Liver (tissue), 3 donors: ENCODE measurements at regions not wholly inside any gene's neighbourhood (a gene's known extent, or its start where the extent isn't known, plus 50 kb on each side); places are given as distances from the start of the nearest gene placed in this dataset.

Experiments used
- EGR1 ChIP-seq, 2 donors: IDR thresholded peaks; 2 replicates each; pipeline ENCODE4 v1.6.1; 2016 to 2018; ENCODE audit warnings: antibody characterized with exemption in 2 of 2, low read depth in 2 of 2
- GABPA ChIP-seq, 2 donors: IDR thresholded peaks in 1 of 2; conservative IDR thresholded peaks in 1 of 2; 2 replicates each; pipeline ENCODE4 v1.6.1; 2016; ENCODE audit warnings: antibody characterized with exemption in 2 of 2, mild to moderate bottlenecking in 1 of 2, moderate library complexity in 1 of 2
- JUND ChIP-seq, 2 donors: IDR thresholded peaks; 2 replicates each; pipeline ENCODE4 v1.6.1; 2016; ENCODE audit warnings: antibody characterized with exemption in 2 of 2
- NR2F2 ChIP-seq: IDR thresholded peaks from 2 replicates; pipeline ENCODE4 v1.6.1; 2016; ENCODE audit warnings: antibody characterized with exemption
- RAD21 ChIP-seq, 2 donors: IDR thresholded peaks; 2 replicates each; pipeline ENCODE4 v1.6.1; 2016; ENCODE audit warnings: antibody characterized with exemption in 2 of 2, mild to moderate bottlenecking in 2 of 2
- RXRA ChIP-seq, 2 donors: IDR thresholded peaks; 2 replicates each; pipeline ENCODE4 v1.6.1; 2017 to 2018; ENCODE audit warnings: antibody characterized with exemption in 2 of 2, mild to moderate bottlenecking in 1 of 2
- SP1 ChIP-seq: IDR thresholded peaks from 2 replicates; pipeline ENCODE4 v1.6.1; 2018; ENCODE audit warnings: antibody characterized with exemption, mild to moderate bottlenecking
- TAF1 ChIP-seq: conservative IDR thresholded peaks from 2 replicates; pipeline ENCODE4 v1.6.1; 2016; ENCODE audit warnings: antibody characterized with exemption, mild to moderate bottlenecking
- YY1 ChIP-seq: IDR thresholded peaks from 2 replicates; pipeline ENCODE4 v1.6.1; 2016; ENCODE audit warnings: antibody characterized with exemption, mild to moderate bottlenecking
- TF ChIP-seq, protein P1 (sequence below): fragments of 150-350 bp; IDR thresholded peaks from 2 replicates; pipeline ENCODE4 v1.5.1; 2017; ENCODE audit warnings: improper control_type of control experiment, low read depth, low read length; ENCODE audit not compliant: missing input control
- TF ChIP-seq, protein P2 (sequence below): IDR thresholded peaks from 2 replicates; pipeline ENCODE4 v1.6.1; 2016; ENCODE audit warnings: antibody characterized with exemption
- TF ChIP-seq, protein P3 (sequence below): IDR thresholded peaks from 2 replicates; pipeline ENCODE4 v1.6.1; 2016; ENCODE audit warnings: antibody characterized with exemption, mild to moderate bottlenecking
- donor health status: healthy.
- donor health status: healthy.

DNA sequence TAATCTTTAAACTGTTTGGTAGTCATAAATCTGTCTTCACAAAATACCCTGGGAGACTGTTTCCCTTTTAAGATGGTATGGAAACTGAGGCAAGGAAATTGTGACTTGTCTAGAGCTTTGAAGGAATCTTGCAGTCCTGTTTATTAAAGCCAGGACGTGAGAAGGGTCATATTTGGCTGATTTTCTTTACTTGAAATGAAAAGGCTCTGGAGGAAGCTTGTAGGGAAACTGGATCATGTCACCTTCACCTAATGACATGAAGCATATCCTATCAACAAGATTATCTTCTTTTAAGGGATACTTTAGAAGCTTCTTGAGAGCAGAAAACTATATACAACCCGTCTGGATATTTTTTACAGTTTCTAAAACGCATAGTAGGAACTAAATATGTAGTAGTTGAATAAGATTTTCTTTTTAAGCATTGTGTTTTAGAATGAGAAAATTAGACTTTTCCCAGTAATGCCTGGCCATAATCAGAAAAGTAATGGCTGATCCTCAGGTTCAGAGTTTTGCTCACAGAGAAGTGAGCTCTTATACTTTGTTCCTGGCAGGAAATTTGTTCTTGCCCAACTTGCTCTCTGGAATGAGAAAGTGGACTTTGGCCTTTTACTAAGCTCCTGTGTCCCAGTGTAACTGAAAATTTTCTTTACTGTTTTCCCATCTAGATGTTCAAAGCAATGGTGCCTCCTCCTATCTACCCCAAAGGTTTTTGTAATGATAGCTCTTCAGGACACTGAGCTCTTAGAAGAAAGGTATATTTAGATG lies 136.8 kb upstream of the AFF2 start:
- TF ChIP-seq SP1 = peak; percentile 90
- TF ChIP-seq, protein P1, sequence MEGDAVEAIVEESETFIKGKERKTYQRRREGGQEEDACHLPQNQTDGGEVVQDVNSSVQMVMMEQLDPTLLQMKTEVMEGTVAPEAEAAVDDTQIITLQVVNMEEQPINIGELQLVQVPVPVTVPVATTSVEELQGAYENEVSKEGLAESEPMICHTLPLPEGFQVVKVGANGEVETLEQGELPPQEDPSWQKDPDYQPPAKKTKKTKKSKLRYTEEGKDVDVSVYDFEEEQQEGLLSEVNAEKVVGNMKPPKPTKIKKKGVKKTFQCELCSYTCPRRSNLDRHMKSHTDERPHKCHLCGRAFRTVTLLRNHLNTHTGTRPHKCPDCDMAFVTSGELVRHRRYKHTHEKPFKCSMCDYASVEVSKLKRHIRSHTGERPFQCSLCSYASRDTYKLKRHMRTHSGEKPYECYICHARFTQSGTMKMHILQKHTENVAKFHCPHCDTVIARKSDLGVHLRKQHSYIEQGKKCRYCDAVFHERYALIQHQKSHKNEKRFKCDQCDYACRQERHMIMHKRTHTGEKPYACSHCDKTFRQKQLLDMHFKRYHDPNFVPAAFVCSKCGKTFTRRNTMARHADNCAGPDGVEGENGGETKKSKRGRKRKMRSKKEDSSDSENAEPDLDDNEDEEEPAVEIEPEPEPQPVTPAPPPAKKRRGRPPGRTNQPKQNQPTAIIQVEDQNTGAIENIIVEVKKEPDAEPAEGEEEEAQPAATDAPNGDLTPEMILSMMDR = no peak
- no peak for TF ChIP-seq GABPA (IDR thresholded peaks at IDR 0.05 in 1 of 2, conservative IDR thresholded peaks at IDR 0.05 in 1 of 2)
- TF ChIP-seq RXRA (IDR thresholded peaks at IDR 0.05) = peak; percentile 34
- TF ChIP-seq TAF1 = no peak
- no peak for TF ChIP-seq NR2F2
- peak; percentile 82 for TF ChIP-seq YY1
- peak; percentile 19 to 36 for TF ChIP-seq RAD21 (IDR thresholded peaks at IDR 0.05)
- TF ChIP-seq EGR1 (IDR thresholded peaks at IDR 0.05; ENCODE audit: low read depth in 2 of 2) = no peak
- no peak for TF ChIP-seq JUND (IDR thresholded peaks at IDR 0.05)
- TF ChIP-seq, protein P2, sequence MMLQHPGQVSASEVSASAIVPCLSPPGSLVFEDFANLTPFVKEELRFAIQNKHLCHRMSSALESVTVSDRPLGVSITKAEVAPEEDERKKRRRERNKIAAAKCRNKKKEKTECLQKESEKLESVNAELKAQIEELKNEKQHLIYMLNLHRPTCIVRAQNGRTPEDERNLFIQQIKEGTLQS = no peak
- TF ChIP-seq, protein P3, sequence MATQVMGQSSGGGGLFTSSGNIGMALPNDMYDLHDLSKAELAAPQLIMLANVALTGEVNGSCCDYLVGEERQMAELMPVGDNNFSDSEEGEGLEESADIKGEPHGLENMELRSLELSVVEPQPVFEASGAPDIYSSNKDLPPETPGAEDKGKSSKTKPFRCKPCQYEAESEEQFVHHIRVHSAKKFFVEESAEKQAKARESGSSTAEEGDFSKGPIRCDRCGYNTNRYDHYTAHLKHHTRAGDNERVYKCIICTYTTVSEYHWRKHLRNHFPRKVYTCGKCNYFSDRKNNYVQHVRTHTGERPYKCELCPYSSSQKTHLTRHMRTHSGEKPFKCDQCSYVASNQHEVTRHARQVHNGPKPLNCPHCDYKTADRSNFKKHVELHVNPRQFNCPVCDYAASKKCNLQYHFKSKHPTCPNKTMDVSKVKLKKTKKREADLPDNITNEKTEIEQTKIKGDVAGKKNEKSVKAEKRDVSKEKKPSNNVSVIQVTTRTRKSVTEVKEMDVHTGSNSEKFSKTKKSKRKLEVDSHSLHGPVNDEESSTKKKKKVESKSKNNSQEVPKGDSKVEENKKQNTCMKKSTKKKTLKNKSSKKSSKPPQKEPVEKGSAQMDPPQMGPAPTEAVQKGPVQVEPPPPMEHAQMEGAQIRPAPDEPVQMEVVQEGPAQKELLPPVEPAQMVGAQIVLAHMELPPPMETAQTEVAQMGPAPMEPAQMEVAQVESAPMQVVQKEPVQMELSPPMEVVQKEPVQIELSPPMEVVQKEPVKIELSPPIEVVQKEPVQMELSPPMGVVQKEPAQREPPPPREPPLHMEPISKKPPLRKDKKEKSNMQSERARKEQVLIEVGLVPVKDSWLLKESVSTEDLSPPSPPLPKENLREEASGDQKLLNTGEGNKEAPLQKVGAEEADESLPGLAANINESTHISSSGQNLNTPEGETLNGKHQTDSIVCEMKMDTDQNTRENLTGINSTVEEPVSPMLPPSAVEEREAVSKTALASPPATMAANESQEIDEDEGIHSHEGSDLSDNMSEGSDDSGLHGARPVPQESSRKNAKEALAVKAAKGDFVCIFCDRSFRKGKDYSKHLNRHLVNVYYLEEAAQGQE = peak; percentile 24
